GM12891 (cell line): ENCODE measurements at regions not wholly inside any gene's neighbourhood (a gene's known extent, or its start where the extent isn't known, plus 50 kb on each side); places are given as distances from the start of the nearest gene placed in this dataset.
"Not testable (repeated sequence)": the region's sequence is repeated elsewhere in the genome, so short reads cannot be mapped to it uniquely, and the experiment has no call there.

Experiments
- DNase-seq: peaks from one replicate; pipeline ENCODE4 v3.0.0; 2011; ENCODE audit warnings: low spot score; ENCODE audit not compliant: insufficient read length
- FAIRE-seq: peaks from 2 replicates; lab custom pipeline; 2011; peaks lifted over from hg19 to GRCh38; lab: Jason Lieb, UNC
- PAX5 ChIP-seq: IDR thresholded peaks from 2 replicates; pipeline ENCODE4 v1.6.1; 2011; ENCODE audit warnings: low read length, moderate library complexity, mild to moderate bottlenecking; ENCODE audit not compliant: insufficient read depth, severe bottlenecking
- POLR2A ChIP-seq: IDR thresholded peaks from 2 replicates; pipeline ENCODE4 v1.6.1; 2011; ENCODE audit warnings: low read depth, low read length, control low read depth
- POLR2AphosphoS5 ChIP-seq: IDR thresholded peaks from 2 replicates; pipeline ENCODE4 v1.6.1; 2011; ENCODE audit warnings: low read depth, low read length, control low read depth
- POU2F2 ChIP-seq: IDR thresholded peaks from 2 replicates; pipeline ENCODE4 v1.6.1; 2011; ENCODE audit warnings: low read depth, mild to moderate bottlenecking, control low read depth, low read length, moderate library complexity
- SPI1 ChIP-seq: IDR thresholded peaks from 2 replicates; pipeline ENCODE4 v1.6.1; 2011; ENCODE audit warnings: low read depth, low read length, control low read depth
- TAF1 ChIP-seq: IDR thresholded peaks from 2 replicates; pipeline ENCODE4 v1.6.1; 2011; ENCODE audit warnings: low read depth, low read length, control low read depth

DNA sequence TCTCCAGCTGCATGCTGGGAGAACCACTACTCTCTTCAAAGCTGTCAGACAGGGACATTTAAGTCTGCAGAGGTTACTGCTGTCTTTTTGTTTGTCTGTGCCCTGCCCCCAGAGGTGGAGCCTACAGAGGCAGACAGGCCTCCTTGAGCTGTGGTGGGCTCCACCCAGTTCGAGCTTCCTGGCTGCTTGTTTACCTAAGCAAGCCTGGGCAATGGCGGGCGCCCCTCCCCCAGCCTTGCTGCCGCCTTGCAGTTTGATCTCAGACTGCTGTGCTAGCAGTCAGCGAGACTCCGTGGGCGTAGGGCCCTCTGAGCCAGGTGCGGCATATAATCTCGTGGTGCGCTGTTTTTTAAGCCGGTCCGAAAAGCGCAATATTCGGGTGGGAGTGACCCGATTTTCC, 215.0 kb downstream of the STIM2 start:
- not testable (repeated sequence) for DNase-seq, FAIRE-seq

DNA sequence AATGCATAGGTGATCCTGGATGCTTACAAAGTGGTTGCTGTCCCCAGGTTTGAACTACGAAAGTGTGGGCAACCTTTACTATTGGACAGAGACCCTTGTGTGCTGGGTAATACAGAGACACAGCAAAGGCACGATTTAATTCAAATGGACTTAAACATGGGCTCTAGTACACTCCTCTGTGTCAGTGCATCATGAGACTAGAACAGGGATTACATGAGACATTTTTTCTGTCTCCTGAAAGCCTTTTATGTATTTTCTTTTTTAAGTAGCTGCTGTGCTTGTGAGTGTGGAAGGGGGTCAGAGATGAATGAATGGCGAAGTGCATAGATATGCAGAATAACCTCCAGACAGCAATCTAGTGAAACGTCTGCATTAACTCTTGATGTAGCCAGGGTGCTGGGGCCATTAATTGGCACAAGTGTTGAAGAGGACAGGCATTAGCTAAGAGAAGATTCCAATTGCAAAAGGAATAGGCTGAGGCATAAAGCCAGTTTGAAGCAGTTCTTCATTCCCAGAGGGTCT, 218.4 kb downstream of the STIM2 start:
- FAIRE-seq: no peak
- TF ChIP-seq TAF1: no peak
- TF ChIP-seq POLR2AphosphoS5: no peak
- no peak for TF ChIP-seq POLR2A
- no peak for TF ChIP-seq SPI1
- no peak for TF ChIP-seq POU2F2
- no peak for TF ChIP-seq PAX5

DNA sequence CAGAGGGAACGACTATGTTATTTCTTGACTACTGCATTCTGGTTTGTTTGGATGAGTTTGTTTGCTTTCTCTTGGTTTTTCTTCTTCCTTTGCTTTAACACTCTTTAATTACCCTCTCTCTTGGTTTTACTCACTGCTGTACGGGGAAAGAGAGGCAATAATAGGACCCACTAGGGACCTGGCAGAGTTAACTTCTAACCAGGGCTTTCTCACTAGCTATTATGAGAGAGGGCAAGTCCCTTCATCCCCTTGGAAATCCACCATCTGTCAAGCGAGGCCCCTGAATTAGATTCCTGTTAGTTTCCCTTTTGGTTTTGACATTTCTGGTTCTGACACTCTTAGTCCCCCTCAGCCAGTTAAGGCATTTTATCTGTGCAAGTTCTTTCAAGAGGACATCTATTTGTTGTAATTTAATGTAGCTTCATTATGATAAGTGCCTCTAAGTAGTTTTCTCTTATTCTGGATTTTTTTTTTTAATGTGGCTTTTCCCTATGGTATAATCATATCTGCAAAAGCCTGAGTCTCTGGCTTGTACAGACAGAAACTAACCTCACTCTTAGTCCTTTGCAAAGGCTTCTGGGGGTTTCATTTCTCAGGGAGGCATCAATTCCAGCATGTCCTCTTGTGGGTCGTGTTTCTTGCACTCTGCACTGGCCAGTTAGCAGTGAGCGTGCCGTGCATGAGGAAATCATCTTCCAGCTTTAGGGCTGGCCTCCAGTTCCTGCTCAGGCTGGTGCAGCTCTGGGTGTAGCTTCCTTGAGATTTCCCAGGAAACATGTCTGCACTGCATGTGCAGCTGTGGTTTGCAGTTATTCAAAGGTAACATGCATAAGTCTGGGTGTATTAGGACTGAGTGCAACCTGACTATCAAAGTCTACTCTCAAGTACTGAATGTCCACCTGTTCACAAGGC, 221.3 kb downstream of the STIM2 start:
- FAIRE-seq: peak; percentile 50
- TF ChIP-seq SPI1: no peak
- TF ChIP-seq POLR2AphosphoS5: no peak
- no peak for TF ChIP-seq POU2F2
- TF ChIP-seq POLR2A: no peak
- TF ChIP-seq TAF1: no peak
- TF ChIP-seq PAX5: no peak

More for the DNA sequence above, 218.4 kb downstream of the STIM2 start:
- no peak for DNase-seq

DNA sequence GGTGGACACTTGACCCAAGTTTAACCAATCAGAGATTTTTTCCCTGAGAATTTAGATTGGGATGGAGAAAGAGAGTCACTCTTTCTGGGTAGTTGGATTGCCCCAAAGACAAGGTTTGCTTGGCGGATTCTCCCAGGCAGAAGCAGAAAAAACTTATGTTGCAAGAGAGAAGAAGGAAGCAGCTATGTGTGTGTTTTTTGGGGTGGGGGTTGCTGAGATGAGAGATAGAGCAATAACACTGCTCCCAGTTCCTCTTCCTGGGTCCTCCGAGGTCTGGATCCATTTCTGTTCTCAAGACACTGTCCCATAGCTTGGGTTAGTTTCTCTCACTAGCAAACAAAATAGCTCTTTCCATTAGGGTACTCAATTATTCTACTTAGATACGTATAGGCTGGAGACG, 222.1 kb downstream of the STIM2 start:
- no peak for DNase-seq
- peak; percentile 25; the same call in 1 of the 2 replicates for TF ChIP-seq SPI1
- no peak for TF ChIP-seq TAF1
- FAIRE-seq: no peak

More for the DNA sequence above, 221.3 kb downstream of the STIM2 start:
- DNase-seq: no peak

DNA sequence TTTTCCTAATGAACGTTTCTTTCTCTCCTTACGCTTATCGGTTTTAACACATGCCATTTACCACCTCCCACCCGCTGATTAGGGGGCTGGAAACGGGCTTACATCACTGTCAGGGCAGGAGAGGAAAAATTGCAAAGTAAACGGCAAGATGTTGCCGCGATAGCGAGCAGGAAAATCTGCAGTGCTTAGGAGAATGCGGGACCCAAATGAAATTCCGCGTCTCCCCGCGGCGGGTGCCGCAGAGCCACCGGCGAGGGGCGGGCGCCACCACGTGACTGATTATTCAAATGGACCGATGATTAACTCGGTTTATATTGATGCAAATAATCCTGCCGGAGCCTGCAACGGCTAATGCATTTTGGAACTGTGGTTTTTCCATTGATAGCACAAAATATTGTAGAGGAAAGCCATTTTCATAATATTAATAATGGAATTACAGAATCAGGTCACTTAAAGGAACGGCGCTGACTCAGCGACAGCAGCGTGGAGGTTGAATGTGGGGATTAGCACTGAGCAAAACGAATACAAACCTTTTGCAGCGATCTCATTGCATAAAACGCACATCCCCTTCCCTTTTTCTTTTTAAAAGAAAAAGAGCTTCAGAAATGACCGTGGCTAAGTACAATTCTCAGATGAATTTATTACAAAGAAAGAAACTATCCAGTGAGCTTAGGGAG, 224.2 kb downstream of the STIM2 start:
- TF ChIP-seq POU2F2 (no peak), POLR2A (no peak), TAF1 (no peak), SPI1 (no peak), PAX5 (no peak), POLR2AphosphoS5 (no peak)
- FAIRE-seq (no peak), DNase-seq (no peak)

DNA sequence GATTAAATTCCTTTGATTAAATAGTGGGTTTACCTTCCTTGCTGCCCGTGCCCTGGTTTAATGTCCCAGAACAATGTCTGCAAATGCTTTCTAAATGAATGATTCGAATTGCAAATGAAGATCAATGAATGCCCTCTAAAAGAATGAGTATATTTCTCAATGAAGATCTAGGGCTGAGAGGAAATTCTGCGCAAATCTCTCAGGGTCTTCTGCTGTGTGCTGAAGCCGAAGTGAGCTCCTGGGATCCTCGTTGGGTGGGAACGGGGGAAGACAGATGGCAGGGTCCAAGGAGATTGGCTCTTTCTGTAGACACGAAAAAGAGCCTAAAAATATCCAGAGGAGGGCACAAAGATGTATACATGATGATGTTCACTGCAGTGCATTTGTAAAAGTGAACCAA, 224.8 kb downstream of the STIM2 start:
- DNase-seq: no peak
- no peak for TF ChIP-seq POLR2A
- TF ChIP-seq PAX5: no peak
- no peak for TF ChIP-seq POLR2AphosphoS5
- no peak for TF ChIP-seq TAF1
- FAIRE-seq: no peak

DNA sequence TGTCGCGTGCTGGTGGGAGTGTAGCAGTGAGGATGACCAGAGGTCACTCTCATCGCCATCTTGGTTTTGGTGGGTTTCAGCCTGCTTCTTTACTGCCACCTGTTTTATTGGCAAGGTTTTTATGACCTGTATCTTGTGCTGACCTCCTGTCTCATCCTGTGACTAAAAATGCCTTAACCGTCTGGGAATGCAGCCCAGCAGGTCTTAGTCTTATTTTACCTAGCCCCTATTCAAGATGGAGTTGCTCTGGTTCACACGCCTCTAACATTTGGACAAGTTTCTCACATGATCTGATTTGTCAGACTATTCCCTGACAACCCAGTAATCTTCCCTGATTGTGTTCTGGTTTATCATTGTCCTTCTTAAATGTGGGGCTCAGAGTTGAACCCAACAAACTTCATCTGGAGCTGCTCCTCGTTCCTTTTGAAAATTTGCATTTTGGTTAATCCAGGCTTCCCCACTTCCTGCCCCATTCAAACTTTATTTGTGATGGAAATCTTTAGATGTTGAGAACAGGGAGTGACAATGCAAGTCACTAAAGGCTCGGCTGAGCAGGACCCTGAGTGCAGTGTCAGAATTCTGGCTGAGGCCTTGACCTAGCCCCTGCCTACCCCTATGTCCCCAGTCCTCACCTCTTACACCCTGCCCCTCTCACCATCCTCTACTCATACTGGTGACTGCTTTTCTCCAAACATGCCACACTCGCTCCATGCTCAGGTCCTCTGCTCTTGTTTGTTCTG, 226.8 kb downstream of the STIM2 start:
- TF ChIP-seq POU2F2: no peak
- no peak for TF ChIP-seq POLR2AphosphoS5
- TF ChIP-seq PAX5: no peak
- TF ChIP-seq SPI1: no peak
- TF ChIP-seq POLR2A: no peak
- no peak for TF ChIP-seq TAF1
- no peak for FAIRE-seq
- DNase-seq: no peak

DNA sequence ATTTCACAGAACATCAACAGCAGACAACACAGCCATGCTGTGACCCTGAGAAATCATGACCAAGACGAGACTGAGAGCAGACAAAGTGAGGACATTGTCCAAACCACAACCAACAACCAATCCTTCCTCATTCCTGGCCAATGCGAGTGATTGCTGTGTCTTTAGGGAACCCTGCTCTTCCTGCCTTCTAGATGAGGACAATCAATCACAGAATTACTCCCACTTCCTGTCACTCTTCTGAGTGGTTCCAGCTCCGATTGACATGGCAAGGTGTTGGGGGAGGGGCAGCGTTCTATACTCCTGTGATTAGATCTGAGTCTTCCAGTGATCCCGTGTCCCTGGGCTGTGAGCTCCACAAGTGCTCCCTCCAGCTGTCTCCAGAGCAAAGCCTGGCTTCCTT, 227.8 kb downstream of the STIM2 start:
- TF ChIP-seq POLR2A (no peak), TAF1 (no peak), POU2F2 (no peak), SPI1 (no peak)
- no peak for DNase-seq
- no peak for FAIRE-seq

DNA sequence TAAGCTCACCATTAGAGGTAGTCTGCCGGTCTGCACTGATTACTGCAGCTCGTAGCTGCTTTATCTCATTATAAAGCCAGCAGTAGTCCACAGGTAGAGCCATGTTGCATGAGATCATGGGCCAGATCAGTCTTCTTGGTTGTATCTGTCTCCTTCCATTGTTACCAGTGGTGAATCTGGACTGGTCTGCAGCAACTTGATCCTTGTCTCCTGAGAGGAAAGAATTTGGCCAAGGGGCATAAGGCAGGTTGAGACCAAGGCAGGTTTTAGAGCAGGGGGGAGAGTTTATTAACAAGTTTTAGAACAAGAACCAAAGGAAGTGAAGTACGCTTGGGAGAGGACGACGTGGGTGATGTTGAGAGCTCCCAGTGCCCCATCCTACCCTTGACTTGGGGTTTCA, 228.5 kb downstream of the STIM2 start:
- FAIRE-seq: no peak
- DNase-seq: no peak
- TF ChIP-seq SPI1 (no peak), POLR2A (no peak), TAF1 (no peak), POU2F2 (no peak), PAX5 (no peak), POLR2AphosphoS5 (no peak)

DNA sequence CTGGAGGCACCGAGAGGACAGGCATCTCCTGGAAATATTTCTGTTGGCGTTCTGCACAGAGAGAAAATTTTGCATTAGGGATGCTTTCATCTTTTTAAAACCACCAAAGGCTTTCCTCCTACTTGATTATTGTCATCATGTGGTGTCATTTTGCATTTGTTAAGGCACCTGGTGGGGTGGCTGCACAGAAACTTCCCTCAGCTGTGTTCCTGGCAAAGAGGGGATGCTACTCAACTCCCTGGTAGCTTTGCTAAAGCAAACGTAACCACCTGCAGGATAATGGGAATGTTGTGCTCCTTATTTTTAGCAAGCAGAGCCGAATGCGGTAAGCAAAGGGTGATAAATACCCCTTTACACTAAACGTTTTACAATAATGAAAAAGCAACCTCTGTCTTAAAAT, 229.8 kb downstream of the STIM2 start:
- TF ChIP-seq PAX5 (no peak), TAF1 (no peak), SPI1 (no peak), POLR2AphosphoS5 (no peak), POU2F2 (no peak), POLR2A (no peak)
- DNase-seq (no peak), FAIRE-seq (no peak)
